CD4-positive, alpha-beta T cell treated with Interleukin-15 for 4 hours (primary cell): ENCODE measurements at regions not wholly inside any gene's neighbourhood (a gene's known extent, or its start where the extent isn't known, plus 50 kb on each side); places are given as distances from the start of the nearest gene placed in this dataset.

Source experiments
- DNase-seq: peaks from one replicate; pipeline ENCODE4 v3.0.0-alpha.2; 2020; ENCODE audit warnings: low spot score

DNA sequence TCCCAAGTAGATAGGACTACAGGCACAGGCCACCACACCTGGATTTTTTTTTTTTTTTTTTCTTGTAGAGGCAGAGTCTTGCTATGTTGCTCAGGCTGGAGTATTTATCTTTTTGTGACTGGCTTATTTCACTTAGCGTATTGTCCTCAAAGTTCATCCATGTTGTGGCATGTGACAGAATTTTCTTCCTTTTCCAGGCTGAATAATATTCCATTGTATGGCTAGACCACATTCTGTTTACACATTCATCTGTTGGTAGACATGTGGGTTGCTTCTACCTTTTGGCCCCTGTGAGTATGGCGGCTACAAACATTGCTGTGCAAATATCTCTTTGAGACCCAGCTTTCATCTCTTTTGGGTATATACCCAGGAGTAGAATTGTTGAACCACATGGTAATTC, 160.2 kb upstream of the SMAD3 start:
- no peak for DNase-seq

- no peak for DNase-seq
Observed at GRCh38 chr15:66905954-66906353, 159.4 kb upstream of the SMAD3 start.

DNA sequence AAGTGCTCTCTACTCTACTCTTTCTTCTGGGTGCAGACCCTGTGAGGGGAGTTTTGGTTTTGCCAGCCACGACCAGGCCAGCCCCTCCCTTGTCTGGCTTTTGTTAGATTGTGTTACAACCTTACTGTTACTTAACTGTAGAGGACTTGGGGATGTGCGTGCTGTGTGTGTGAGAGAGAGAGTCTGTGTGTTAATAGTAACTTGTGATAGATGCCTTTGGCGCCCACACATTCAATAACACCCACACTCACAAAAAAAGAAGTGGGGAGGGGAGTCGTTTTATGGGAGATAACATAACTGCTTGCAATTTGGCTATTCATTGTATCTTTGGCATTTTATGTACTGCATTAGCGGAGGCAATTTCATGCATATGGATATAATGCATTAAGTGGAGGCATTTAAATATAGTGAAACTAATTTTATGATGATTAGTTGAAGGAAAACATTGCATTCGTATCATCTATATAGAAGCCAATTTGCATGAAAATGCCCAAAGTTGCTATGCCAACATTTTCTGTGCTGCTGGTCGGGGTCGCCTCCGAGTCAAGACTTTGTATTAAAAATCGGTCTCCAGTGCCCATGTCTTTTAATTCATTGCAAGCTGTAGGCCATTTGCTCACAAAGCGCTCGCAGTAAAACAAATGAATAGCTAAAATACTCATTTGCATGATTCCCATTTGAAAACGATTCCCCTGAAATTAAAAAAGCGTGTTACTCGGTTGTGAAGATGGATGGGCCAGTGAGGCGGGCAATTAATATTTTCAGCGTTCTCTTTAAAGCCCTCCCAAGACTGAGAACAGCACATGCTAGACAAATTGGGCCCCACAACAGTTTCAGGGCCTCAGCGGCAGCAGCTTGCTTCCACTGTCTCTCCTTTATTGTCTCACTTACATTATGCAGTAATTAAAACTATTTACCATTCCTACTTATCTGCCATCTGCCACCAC, 158.5 kb upstream of the SMAD3 start:
- no peak for DNase-seq

DNA sequence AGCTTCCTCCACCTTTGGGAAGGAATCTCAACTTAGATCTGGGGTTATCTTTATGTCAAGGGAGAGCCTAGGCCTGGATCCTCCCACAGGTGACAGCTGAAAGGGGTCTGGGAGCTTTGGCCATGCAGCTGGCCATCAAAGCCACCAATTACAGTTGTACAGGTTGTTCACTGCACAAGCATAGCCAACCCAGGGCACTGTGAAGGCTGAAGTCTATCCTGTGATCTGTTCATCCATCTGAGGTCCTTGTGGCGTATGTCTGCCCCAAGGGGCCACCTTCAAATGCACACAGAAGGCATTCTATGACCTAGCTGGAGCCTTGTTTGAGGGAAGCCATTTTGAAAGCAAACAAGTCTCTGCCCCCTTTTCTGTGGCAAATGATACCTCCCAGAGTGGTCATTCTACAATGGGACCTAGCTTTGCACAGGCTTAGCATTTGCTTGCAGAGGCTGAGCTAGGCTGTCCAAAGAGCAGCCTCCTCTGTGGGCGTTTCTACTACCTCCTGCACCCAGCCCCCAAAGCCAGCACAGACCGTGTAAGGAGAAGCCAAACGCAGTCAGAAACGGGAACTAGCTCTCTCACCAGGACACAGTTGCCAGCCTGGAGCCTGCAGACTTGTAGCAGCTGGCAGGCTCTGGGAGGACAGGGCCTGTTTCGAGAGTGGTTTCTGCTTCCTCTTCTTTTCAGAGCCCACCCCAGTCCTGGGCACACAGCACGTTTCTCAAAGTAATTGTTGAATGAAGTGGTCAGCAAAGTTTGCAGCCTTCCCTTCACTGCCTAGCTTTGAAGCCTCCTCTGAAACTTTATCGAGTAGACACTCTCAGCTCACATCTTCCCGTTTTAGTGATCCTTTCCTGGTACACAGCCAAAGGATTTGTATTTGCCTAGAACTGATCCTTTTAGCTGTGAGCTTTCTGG, 157.3 kb upstream of the SMAD3 start:
- DNase-seq, result no peak

- no peak for DNase-seq
Observed at GRCh38 chr15:66908744-66909095, 156.7 kb upstream of the SMAD3 start.

DNA sequence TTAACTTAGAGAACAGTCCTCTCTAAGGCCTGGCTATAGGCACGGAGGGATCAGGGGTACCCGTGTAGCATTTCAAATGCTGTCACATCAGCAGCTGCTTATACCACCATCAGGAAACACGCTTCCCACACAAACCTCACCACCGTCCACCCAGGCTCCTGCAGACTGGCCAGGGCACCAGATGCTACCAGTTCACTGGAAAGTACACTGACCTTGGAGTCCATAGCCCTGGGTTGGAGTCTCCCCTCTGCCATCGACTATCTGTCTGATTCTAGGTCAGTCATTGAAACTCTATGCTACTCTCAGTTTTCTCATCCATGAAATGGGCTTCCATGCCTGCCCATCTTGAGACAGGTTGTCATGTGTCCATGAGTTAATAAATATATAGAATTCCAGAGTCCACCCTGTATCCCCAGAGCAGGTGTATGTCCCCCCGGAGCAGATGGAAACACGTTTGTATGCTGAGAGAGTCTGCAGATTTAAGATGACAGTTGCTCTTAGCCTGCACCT, 156.0 kb upstream of the SMAD3 start:
- DNase-seq, result no peak

- DNase-seq, result no peak
Observed at GRCh38 chr15:66911131-66911700, 154.2 kb upstream of the SMAD3 start.

DNA sequence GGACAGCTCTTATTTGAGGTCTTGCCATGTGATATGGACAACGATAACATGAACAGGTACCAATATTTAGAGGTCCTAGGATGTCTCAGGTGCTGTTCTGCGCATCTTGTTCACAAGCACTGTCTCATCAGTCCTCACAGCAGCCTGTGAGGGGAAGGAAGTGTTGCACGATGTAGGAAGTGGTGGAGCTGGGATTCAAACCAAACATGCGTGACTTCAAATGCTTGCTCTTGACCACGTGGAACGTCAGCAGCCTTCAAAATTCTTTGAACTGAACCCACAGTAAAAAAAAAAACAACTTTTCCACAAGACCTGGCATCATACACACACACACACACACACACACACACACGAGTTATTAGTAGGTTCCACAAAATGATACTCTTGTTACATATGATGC, 153.4 kb upstream of the SMAD3 start:
- DNase-seq, result peak; percentile 3

GRCh38 chr15:66912441-66912840, 153.0 kb upstream of the SMAD3 start:
- no peak for DNase-seq

GRCh38 chr15:66917904-66918448, 147.4 kb upstream of the SMAD3 start:
- DNase-seq, result no peak

DNA sequence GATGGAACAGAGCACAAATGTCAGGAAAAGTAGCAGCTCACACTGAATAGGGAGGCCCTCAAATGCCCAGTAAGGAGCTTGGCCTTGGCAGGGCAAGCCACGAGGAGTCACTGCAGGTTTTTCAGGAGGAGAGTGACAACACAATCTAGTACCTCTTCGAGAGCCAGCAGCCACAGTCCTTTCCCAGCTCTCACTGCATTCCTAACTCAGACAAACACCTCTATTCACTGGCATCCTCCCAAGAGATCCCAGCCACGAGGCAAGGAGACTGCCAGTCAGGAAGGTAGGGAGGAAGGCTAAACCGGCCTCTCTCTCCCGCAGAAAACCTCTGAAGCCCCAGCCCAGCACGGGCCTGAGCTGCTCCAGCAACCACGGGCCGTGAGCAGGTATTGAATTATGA, 146.0 kb upstream of the SMAD3 start:
- DNase-seq, result no peak

GRCh38 chr15:66921319-66921915, 144.0 kb upstream of the SMAD3 start:
- no peak for DNase-seq

DNA sequence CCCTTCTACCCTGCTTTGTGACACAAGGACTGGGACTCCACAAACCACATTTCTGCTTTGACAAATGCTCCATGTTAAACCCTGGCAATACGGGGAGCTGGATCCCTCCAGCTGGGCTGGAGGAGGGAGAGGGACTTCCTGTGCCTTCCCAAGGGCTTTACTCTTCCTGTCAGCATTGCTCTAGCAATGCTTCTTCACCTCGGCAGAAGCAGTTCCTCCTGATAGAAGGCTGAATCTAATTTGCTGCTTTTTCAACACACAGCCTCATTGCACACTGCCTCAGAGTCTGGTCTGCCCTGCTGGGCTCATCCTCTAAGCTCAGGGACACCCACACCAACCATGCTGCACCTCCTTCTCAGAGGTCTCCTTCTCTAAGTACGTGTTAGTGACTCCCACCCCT, 142.8 kb upstream of the SMAD3 start:
- no peak for DNase-seq

GRCh38 chr15:66923438-66923881, 141.9 kb upstream of the SMAD3 start:
- peak; percentile 22 for DNase-seq

DNA sequence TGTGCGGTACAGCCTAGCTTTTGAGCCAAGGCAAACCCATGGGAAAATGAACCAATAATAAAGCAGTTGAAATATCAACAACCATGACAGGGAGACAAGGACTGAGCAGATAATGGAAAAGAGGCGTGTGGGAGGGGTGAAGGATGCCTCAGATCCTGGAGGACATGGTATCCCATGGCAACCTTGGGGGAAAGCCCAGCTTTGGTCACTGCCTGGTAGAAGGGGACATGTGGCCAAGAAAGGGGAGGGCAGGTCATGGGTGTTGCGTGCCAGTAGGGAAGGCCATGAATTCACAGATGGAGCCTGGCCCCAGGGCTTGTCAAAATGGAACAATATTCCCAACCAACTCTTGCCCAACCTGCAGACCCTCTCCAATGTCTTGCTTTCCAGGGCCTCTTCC, 140.5 kb upstream of the SMAD3 start:
- no peak for DNase-seq

- no peak for DNase-seq
Observed at GRCh38 chr15:66925721-66926120, 139.7 kb upstream of the SMAD3 start.

GRCh38 chr15:66927201-66928077, 138.0 kb upstream of the SMAD3 start:
- DNase-seq, result no peak

GRCh38 chr15:66928101-66928500, 137.3 kb upstream of the SMAD3 start:
- DNase-seq, result no peak

GRCh38 chr15:66928784-66929183, 136.6 kb upstream of the SMAD3 start:
- DNase-seq, result no peak

GRCh38 chr15:66929843-66930402, 135.5 kb upstream of the SMAD3 start:
- DNase-seq, result no peak
